ENCODE measurements at regions not wholly inside any gene's neighbourhood (a gene's known extent, or its start where the extent isn't known, plus 50 kb on each side); places are given as distances from the start of the nearest gene placed in this dataset.
"Not testable (repeated sequence)": the region's sequence is repeated elsewhere in the genome, so short reads cannot be mapped to it uniquely, and the experiment has no call there.

GRCh38 chr17:83162035-83162745 is 82.8 kb downstream of the METRNL start:
- H3K36me3 ChIP-seq (ENCODE audit: control insufficient read depth, insufficient read depth, low read length): no peaks in the 10 kb centered on the region
- H3K4me3 ChIP-seq (ENCODE audit: low read depth, low read length): no peak overlapping the region
- peaks cover 18% of the 10 kb centered on the region for H3K27me3 ChIP-seq (ENCODE audit: control insufficient read depth, insufficient read depth, low read length)
- no peak for TF ChIP-seq CTCF (IDR thresholded peaks at IDR 0.05; ENCODE audit: insufficient read depth, low read length, poor library complexity, severe bottlenecking)
- no peak for DNase-seq (ENCODE audit: low read depth)

GRCh38 chr17:83164490-83164889 is 85.1 kb downstream of the METRNL start:
- TF ChIP-seq CTCF (IDR thresholded peaks at IDR 0.05; ENCODE audit: insufficient read depth, low read length, poor library complexity, severe bottlenecking): no peak
- H3K36me3 ChIP-seq (ENCODE audit: control insufficient read depth, insufficient read depth, low read length): no peaks in the 10 kb centered on the region
- peaks cover 16% of the 10 kb centered on the region for H3K27me3 ChIP-seq (ENCODE audit: control insufficient read depth, insufficient read depth, low read length)

GRCh38 chr17:83170571-83171260 is 91.3 kb downstream of the METRNL start:
- no peaks in the 10 kb centered on the region for H3K36me3 ChIP-seq (ENCODE audit: control insufficient read depth, insufficient read depth, low read length)
- no peak for TF ChIP-seq CTCF (IDR thresholded peaks at IDR 0.05; ENCODE audit: insufficient read depth, low read length, poor library complexity, severe bottlenecking)
- DNase-seq (ENCODE audit: low read depth): no peak
- H3K4me3 ChIP-seq (ENCODE audit: low read depth, low read length): no peak overlapping the region
- peaks cover 3% of the 10 kb centered on the region for H3K27me3 ChIP-seq (ENCODE audit: control insufficient read depth, insufficient read depth, low read length)

More at GRCh38 chr17:83164490-83164889, 85.1 kb downstream of the METRNL start:
- H3K4me3 ChIP-seq (ENCODE audit: low read depth, low read length): no peak overlapping the region
- DNase-seq (ENCODE audit: low read depth): no peak

- Histone ChIP-seq H3K27me3 (ENCODE audit: control insufficient read depth, insufficient read depth, low read length) (peaks cover 4% of the 10 kb centered on the region), H3K4me3 (ENCODE audit: low read depth, low read length) (no peak overlapping the region), H3K36me3 (ENCODE audit: control insufficient read depth, insufficient read depth, low read length) (no peaks in the 10 kb centered on the region)
- DNase-seq (ENCODE audit: low read depth): no peak
- no peak for TF ChIP-seq CTCF (IDR thresholded peaks at IDR 0.05; ENCODE audit: insufficient read depth, low read length, poor library complexity, severe bottlenecking)
Measured at GRCh38 chr17:83171661-83172060, 92.3 kb downstream of the METRNL start.

- DNase-seq (ENCODE audit: low read depth); H3K4me3 ChIP-seq (ENCODE audit: low read depth, low read length); H3K36me3 ChIP-seq (ENCODE audit: control insufficient read depth, insufficient read depth, low read length); H3K27me3 ChIP-seq (ENCODE audit: control insufficient read depth, insufficient read depth, low read length): not testable (repeated sequence)
Measured at GRCh38 chr17:83172099-83172498, 92.7 kb downstream of the METRNL start.

- H3K36me3 ChIP-seq (ENCODE audit: control insufficient read depth, insufficient read depth, low read length): not testable (repeated sequence)
Measured at GRCh38 chr17:83172646-83173045, 93.2 kb downstream of the METRNL start.

GRCh38 chr17:83173180-83173913 is 93.9 kb downstream of the METRNL start:
- not testable (repeated sequence) for H3K4me3 ChIP-seq (ENCODE audit: low read depth, low read length); H3K27me3 ChIP-seq (ENCODE audit: control insufficient read depth, insufficient read depth, low read length); H3K36me3 ChIP-seq (ENCODE audit: control insufficient read depth, insufficient read depth, low read length); DNase-seq (ENCODE audit: low read depth)

More at GRCh38 chr17:83172646-83173045, 93.2 kb downstream of the METRNL start:
- DNase-seq (ENCODE audit: low read depth); H3K4me3 ChIP-seq (ENCODE audit: low read depth, low read length); H3K27me3 ChIP-seq (ENCODE audit: control insufficient read depth, insufficient read depth, low read length): not testable (repeated sequence)

Data from kidney epithelial cell (primary cell).